AG04449 (cell line): ENCODE measurements at regions not wholly inside any gene's neighbourhood (a gene's known extent, or its start where the extent isn't known, plus 50 kb on each side); places are given as distances from the start of the nearest gene placed in this dataset.

ENCODE experiments used
- CTCF ChIA-PET: fragments of 350-600 bp; formaldehyde crosslinking; extraction: SDS; loops from one replicate; lab custom pipeline; 2021; ENCODE audit warnings: antibody characterized with exemption; lab: Yijun Ruan, JAX
- POLR2A ChIA-PET: fragments of 400-600, 350-600 bp; formaldehyde crosslinking; extraction: SDS; loops from one replicate; lab custom pipeline; 2020; ENCODE audit warnings: antibody characterized with exemption, inconsistent platforms; lab: Yijun Ruan, JAX
- DNase-seq: peaks from one replicate; pipeline ENCODE4 v3.0.0-alpha.2; 2010; ENCODE audit warnings: low read depth, low spot score
- H3K4me3 ChIP-seq: 2 replicates; pipeline ENCODE4 v1.5.1; 2011; ENCODE audit warnings: low read depth, mild to moderate bottlenecking, control low read depth, low read length
- CTCF ChIP-seq: IDR thresholded peaks from one replicate; pipeline ENCODE4 v1.5.1; 2011; ENCODE audit warnings: mild to moderate bottlenecking, moderate library complexity, low read length, control low read depth, inconsistent platforms; ENCODE audit not compliant: insufficient read depth; ENCODE audit errors: missing control alignments

GRCh38 chr20:57079031-57080005 lies 187.1 kb downstream of the BMP7 start:
- no peak overlapping the region for H3K4me3 ChIP-seq
- ChIA-PET POLR2A (no interaction called here), CTCF (interaction anchor here (0.8 to 2.3 kb wide), 4 partner anchors 13 to 529 kb away, joined by 3 to 10 read pairs (median 3); no protein-coding TSS in a partner anchor)
- TF ChIP-seq CTCF = no peak
- DNase-seq = no peak

GRCh38 chr20:57080796-57081195 lies 185.6 kb downstream of the BMP7 start:
- ChIA-PET CTCF (interaction anchor here (0.9 to 2.7 kb wide), 6 partner anchors 10 to 530 kb away, joined by 3 to 19 read pairs (median 8); partner anchors contain the start of gene TFAP2C), POLR2A (no interaction called here)
- TF ChIP-seq CTCF = peak; percentile 26

GRCh38 chr20:57082357-57082945 lies 184.0 kb downstream of the BMP7 start:
- no peak for DNase-seq
- no peak overlapping the region for H3K4me3 ChIP-seq
- no peak for TF ChIP-seq CTCF
- CTCF ChIA-PET = interaction anchor here (2.7 kb wide), 1 partner anchor 532 kb away, joined by 19 read pairs; no protein-coding TSS in a partner anchor
- POLR2A ChIA-PET = no interaction called here

More at GRCh38 chr20:57080796-57081195, 185.6 kb downstream of the BMP7 start:
- no peak overlapping the region for H3K4me3 ChIP-seq
- DNase-seq = no peak

GRCh38 chr20:57083072-57083471 lies 183.4 kb downstream of the BMP7 start:
- POLR2A ChIA-PET = no interaction called here
- H3K4me3 ChIP-seq = no peak overlapping the region
- no peak for TF ChIP-seq CTCF
- DNase-seq = no peak
- CTCF ChIA-PET = no interaction called here

- POLR2A ChIA-PET = no interaction called here
- CTCF ChIA-PET = interaction anchor here (1.0 to 5.3 kb wide), 3 partner anchors 9 to 262 kb away, joined by 3 to 49 read pairs (median 9); no protein-coding TSS in a partner anchor
- DNase-seq = no peak
- no peak for TF ChIP-seq CTCF
- H3K4me3 ChIP-seq = no peak overlapping the region
Measured at GRCh38 chr20:57086066-57086465, 180.4 kb downstream of the BMP7 start.

- H3K4me3 ChIP-seq = no peak overlapping the region
- POLR2A ChIA-PET = no interaction called here
- CTCF ChIA-PET = interaction anchor here (0.9 to 5.3 kb wide), 4 partner anchors 10 to 537 kb away, joined by 3 to 49 read pairs (median 6); no protein-coding TSS in a partner anchor
- DNase-seq = no peak
- TF ChIP-seq CTCF = no peak
Measured at GRCh38 chr20:57087102-57087501, 179.3 kb downstream of the BMP7 start.
